ENCODE measurements at regions not wholly inside any gene's neighbourhood (a gene's known extent, or its start where the extent isn't known, plus 50 kb on each side); places are given as distances from the start of the nearest gene placed in this dataset.

DNA sequence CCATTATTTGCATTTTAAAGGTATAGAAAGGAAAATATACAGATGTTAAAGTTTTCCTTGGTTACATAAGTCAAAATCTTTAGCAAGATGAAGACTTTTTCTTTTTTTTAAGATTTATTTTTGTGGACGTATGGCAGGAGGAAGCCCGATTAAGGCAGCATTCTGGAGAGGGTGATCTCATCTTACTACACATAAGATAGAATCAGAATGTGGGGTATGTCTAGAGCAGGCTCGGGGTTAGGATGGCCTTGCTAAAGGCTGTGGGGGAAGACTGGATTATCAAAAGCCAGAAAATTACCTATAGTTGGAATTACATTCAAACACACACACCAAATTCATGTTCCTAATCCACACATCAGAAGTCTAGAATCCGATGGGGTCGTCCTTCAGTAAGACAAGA, 79.6 kb upstream of the OTOGL start:
- Histone ChIP-seq H2BK20ac (ENCODE audit: low read depth, low read length, poor library complexity, severe bottlenecking) (no peak overlapping the region), H2BK15ac (ENCODE audit: low read depth, low read length) (no peak overlapping the region), H2BK120ac (ENCODE audit: low read depth, low read length, poor library complexity, severe bottlenecking) (no peak overlapping the region), H4K5ac (ENCODE audit: insufficient read length, low read depth, low read length) (no peak overlapping the region), H3K27ac (ENCODE audit: insufficient read length, low read depth, low read length) (no peak overlapping the region), H2AFZ (ENCODE audit: low read length) (no peak overlapping the region), H3K27me3 (ENCODE audit: insufficient read depth, low read length) (no peaks in the 10 kb centered on the region), H4K8ac (replicated peaks; ENCODE audit: insufficient read length, low read depth, low read length) (no peak overlapping the region), H3K56ac (ENCODE audit: insufficient read length, low read depth, low read length) (no peak overlapping the region), H3K79me2 (ENCODE audit: insufficient read depth, low read length) (no peaks in the 10 kb centered on the region), H3K14ac (ENCODE audit: insufficient read depth, low read length) (no peak overlapping the region), H2BK12ac (ENCODE audit: insufficient read length, low read depth, low read length) (no peak overlapping the region), H4K20me1 (ENCODE audit: control insufficient read depth, insufficient read depth, insufficient read length) (no peaks in the 10 kb centered on the region), H4K91ac (ENCODE audit: insufficient read length, low read depth, low read length) (no peak overlapping the region), H3K4me2 (ENCODE audit: insufficient read depth, insufficient read length, low read length) (no peak overlapping the region), H3K4ac (ENCODE audit: low read depth, low read length) (no peak overlapping the region), H2BK5ac (ENCODE audit: insufficient read length, low read length) (no peak overlapping the region), H3K79me1 (ENCODE audit: insufficient read depth, low read depth, low read length, poor library complexity, severe bottlenecking) (no peaks in the 10 kb centered on the region), H3K23me2 (ENCODE audit: insufficient read length, low read depth, low read length, poor library complexity, severe bottlenecking) (no peaks in the 10 kb centered on the region), H3K23ac (ENCODE audit: insufficient read length, low read depth, low read length) (no peak overlapping the region), H3K9ac (ENCODE audit: extremely low read depth, insufficient read length, low read length) (no peak overlapping the region), H3T11ph (ENCODE audit: low read length) (no peak overlapping the region), H3K4me1 (ENCODE audit: insufficient read depth, low read length) (no peaks in the 10 kb centered on the region), H2AK5ac (ENCODE audit: insufficient read length, low read length) (no peak overlapping the region), H3K18ac (ENCODE audit: insufficient read length, low read depth, low read length) (no peak overlapping the region), H3K9me3 (ENCODE audit: control insufficient read depth, low read depth, low read length) (no peaks in the 10 kb centered on the region)
- Mint-ChIP-seq H3K9me3 (peaks cover 0 to 3% of the 10 kb centered on the region in 2 experiments; a peak in 1 of 5 replicates), H3K4me1 (peaks cover 0 to 5% of the 10 kb centered on the region in 2 experiments; a peak in 2 of 4 replicates), H3K4me3 (no peak overlapping the region), H3K27ac (no peak overlapping the region), H3K36me3 (ENCODE audit: insufficient read depth in 1 of 3, low read depth in 3 of 3) (no peaks in the 10 kb centered on the region; a peak in 1 of 7 replicates), H3K27me3 (ENCODE audit: low read depth) (no peaks in the 10 kb centered on the region)
- TF ChIP-seq, protein P1, sequence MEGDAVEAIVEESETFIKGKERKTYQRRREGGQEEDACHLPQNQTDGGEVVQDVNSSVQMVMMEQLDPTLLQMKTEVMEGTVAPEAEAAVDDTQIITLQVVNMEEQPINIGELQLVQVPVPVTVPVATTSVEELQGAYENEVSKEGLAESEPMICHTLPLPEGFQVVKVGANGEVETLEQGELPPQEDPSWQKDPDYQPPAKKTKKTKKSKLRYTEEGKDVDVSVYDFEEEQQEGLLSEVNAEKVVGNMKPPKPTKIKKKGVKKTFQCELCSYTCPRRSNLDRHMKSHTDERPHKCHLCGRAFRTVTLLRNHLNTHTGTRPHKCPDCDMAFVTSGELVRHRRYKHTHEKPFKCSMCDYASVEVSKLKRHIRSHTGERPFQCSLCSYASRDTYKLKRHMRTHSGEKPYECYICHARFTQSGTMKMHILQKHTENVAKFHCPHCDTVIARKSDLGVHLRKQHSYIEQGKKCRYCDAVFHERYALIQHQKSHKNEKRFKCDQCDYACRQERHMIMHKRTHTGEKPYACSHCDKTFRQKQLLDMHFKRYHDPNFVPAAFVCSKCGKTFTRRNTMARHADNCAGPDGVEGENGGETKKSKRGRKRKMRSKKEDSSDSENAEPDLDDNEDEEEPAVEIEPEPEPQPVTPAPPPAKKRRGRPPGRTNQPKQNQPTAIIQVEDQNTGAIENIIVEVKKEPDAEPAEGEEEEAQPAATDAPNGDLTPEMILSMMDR (conservative IDR thresholded peaks at IDR 0.05), result no peak
- no peak for DNase-seq
- no CpG with 5 or more reads among the region's 5 CpGs for WGBS (ENCODE audit: extremely low coverage, insufficient read length, low lambda C conversion rate)
